HL-60 (cell line): ENCODE measurements at regions not wholly inside any gene's neighbourhood (a gene's known extent, or its start where the extent isn't known, plus 50 kb on each side); places are given as distances from the start of the nearest gene placed in this dataset.

ENCODE experiments used
- DNase-seq, 2 experiments: peaks; one replicate each; pipeline ENCODE4 v3.0.0-alpha.2; 2010 to 2020; ENCODE audit warnings: low read depth in 1 of 2, low spot score in 1 of 2
- H3K27ac ChIP-seq: fragments of 250-450 bp; sonication (Bioruptor Pico); replicated peaks from 2 replicates; pipeline ENCODE4 v1.5.1; 2020; ENCODE audit warnings: mild to moderate bottlenecking, moderate library complexity
- H3K27me3 ChIP-seq: fragments of 250-450 bp; sonication (Bioruptor Pico); 2 replicates; pipeline ENCODE4 v1.5.1; 2021; ENCODE audit warnings: mild to moderate bottlenecking, moderate library complexity; ENCODE audit not compliant: insufficient read depth, poor library complexity, severe bottlenecking
- H3K4me3 ChIP-seq: replicated peaks from 2 replicates; pipeline ENCODE4 v1.5.1; 2011; ENCODE audit warnings: mild to moderate bottlenecking, control low read depth, low read length; ENCODE audit not compliant: insufficient read depth
- GABPA ChIP-seq: IDR thresholded peaks from 2 replicates; pipeline ENCODE4 v1.6.1; 2012; ENCODE audit warnings: low read depth
- POLR2AphosphoS5 ChIP-seq: IDR thresholded peaks from 2 replicates; pipeline ENCODE4 v1.6.1; 2012; ENCODE audit warnings: low read depth
- SPI1 ChIP-seq: IDR thresholded peaks from 2 replicates; pipeline ENCODE4 v1.6.1; 2012; ENCODE audit warnings: low read depth, mild to moderate bottlenecking, borderline replicate concordance
- TF ChIP-seq, protein P1 (sequence below): IDR thresholded peaks from 2 replicates; pipeline ENCODE4 v1.6.1; 2012; ENCODE audit warnings: low read depth; ENCODE audit not compliant: insufficient replicate concordance
- TF ChIP-seq, protein P2 (sequence below): IDR thresholded peaks from one replicate; pipeline ENCODE4 v1.5.1; 2011; ENCODE audit warnings: low read length, control low read depth, inconsistent platforms; ENCODE audit not compliant: insufficient read depth

DNA sequence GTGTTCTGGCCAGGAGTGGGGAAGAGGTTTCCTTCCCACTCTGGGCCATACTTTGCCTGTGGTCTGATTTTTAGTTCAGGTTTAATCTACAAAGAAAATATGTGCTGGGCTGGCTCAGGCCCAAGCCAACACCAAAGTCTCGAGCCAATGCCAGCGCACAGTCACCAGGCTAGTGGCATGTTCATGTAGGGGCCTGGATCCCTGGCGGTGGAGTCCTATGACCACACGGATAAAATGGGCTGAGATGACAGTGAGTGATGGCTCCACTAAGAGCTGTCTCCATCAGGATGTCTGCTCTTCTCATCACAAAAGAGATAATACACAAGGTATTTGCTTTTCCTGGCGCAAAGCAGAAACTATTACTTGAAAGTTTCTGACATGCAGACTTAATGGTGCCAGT, 92.9 kb upstream of the PTPN3 start:
- Histone ChIP-seq H3K4me3 (no peak overlapping the region), H3K27ac (no peak overlapping the region), H3K27me3 (no peaks in the 10 kb centered on the region)
- DNase-seq, result no peak
- no peak for TF ChIP-seq SPI1
- no peak for TF ChIP-seq POLR2AphosphoS5
- TF ChIP-seq, protein P1, sequence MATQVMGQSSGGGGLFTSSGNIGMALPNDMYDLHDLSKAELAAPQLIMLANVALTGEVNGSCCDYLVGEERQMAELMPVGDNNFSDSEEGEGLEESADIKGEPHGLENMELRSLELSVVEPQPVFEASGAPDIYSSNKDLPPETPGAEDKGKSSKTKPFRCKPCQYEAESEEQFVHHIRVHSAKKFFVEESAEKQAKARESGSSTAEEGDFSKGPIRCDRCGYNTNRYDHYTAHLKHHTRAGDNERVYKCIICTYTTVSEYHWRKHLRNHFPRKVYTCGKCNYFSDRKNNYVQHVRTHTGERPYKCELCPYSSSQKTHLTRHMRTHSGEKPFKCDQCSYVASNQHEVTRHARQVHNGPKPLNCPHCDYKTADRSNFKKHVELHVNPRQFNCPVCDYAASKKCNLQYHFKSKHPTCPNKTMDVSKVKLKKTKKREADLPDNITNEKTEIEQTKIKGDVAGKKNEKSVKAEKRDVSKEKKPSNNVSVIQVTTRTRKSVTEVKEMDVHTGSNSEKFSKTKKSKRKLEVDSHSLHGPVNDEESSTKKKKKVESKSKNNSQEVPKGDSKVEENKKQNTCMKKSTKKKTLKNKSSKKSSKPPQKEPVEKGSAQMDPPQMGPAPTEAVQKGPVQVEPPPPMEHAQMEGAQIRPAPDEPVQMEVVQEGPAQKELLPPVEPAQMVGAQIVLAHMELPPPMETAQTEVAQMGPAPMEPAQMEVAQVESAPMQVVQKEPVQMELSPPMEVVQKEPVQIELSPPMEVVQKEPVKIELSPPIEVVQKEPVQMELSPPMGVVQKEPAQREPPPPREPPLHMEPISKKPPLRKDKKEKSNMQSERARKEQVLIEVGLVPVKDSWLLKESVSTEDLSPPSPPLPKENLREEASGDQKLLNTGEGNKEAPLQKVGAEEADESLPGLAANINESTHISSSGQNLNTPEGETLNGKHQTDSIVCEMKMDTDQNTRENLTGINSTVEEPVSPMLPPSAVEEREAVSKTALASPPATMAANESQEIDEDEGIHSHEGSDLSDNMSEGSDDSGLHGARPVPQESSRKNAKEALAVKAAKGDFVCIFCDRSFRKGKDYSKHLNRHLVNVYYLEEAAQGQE, result no peak
- TF ChIP-seq GABPA, result no peak
- TF ChIP-seq, protein P2, sequence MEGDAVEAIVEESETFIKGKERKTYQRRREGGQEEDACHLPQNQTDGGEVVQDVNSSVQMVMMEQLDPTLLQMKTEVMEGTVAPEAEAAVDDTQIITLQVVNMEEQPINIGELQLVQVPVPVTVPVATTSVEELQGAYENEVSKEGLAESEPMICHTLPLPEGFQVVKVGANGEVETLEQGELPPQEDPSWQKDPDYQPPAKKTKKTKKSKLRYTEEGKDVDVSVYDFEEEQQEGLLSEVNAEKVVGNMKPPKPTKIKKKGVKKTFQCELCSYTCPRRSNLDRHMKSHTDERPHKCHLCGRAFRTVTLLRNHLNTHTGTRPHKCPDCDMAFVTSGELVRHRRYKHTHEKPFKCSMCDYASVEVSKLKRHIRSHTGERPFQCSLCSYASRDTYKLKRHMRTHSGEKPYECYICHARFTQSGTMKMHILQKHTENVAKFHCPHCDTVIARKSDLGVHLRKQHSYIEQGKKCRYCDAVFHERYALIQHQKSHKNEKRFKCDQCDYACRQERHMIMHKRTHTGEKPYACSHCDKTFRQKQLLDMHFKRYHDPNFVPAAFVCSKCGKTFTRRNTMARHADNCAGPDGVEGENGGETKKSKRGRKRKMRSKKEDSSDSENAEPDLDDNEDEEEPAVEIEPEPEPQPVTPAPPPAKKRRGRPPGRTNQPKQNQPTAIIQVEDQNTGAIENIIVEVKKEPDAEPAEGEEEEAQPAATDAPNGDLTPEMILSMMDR, result no peak

GRCh38 chr9:109591691-109592090, 93.6 kb upstream of the PTPN3 start:
- Histone ChIP-seq H3K27ac (no peak overlapping the region), H3K4me3 (no peak overlapping the region), H3K27me3 (no peaks in the 10 kb centered on the region)
- TF ChIP-seq, protein P2, result no peak
- no peak for TF ChIP-seq SPI1
- TF ChIP-seq, protein P1, result no peak
- no peak for TF ChIP-seq POLR2AphosphoS5
- TF ChIP-seq GABPA, result no peak
- no peak for DNase-seq

- Histone ChIP-seq H3K27me3 (no peaks in the 10 kb centered on the region), H3K4me3 (no peak overlapping the region)
- TF ChIP-seq, protein P1, result no peak
- TF ChIP-seq GABPA (no peak), SPI1 (no peak), POLR2AphosphoS5 (no peak)
- TF ChIP-seq, protein P2, result no peak
Measured at GRCh38 chr9:109593612-109594011, 95.5 kb upstream of the PTPN3 start.

More at GRCh38 chr9:109593612-109594011, 95.5 kb upstream of the PTPN3 start:
- H3K27ac ChIP-seq, result no peak overlapping the region
- no peak for DNase-seq
